NB4 (cell line): ENCODE measurements at regions not wholly inside any gene's neighbourhood (a gene's known extent, or its start where the extent isn't known, plus 50 kb on each side); places are given as distances from the start of the nearest gene placed in this dataset.
"Not testable (repeated sequence)": the region's sequence is repeated elsewhere in the genome, so short reads cannot be mapped to it uniquely, and the experiment has no call there.

ENCODE experiments used
- DNase-seq: peaks from one replicate; pipeline ENCODE4 v3.0.0; 2010; ENCODE audit warnings: low read depth
- H3K4me3 ChIP-seq: one replicate; pipeline ENCODE4 v1.5.1; 2011; ENCODE audit warnings: mild to moderate bottlenecking, low read depth, low read length, moderate library complexity
- MYC ChIP-seq: IDR thresholded peaks from 2 replicates; pipeline ENCODE4 v1.6.1; 2011; ENCODE audit warnings: low read depth, low read length
- POLR2A ChIP-seq: IDR thresholded peaks from 2 replicates; pipeline ENCODE4 v1.6.1; 2011; ENCODE audit warnings: mild to moderate bottlenecking; ENCODE audit not compliant: insufficient read length; ENCODE audit errors: extremely low read depth
- TF ChIP-seq, protein P1 (sequence below): IDR thresholded peaks from one replicate; pipeline ENCODE4 v1.5.1; 2012; ENCODE audit warnings: low read depth, low read length
- TF ChIP-seq, protein P2 (sequence below): IDR thresholded peaks from 2 replicates; pipeline ENCODE4 v1.6.1; 2011; ENCODE audit warnings: low read depth, low read length

DNA sequence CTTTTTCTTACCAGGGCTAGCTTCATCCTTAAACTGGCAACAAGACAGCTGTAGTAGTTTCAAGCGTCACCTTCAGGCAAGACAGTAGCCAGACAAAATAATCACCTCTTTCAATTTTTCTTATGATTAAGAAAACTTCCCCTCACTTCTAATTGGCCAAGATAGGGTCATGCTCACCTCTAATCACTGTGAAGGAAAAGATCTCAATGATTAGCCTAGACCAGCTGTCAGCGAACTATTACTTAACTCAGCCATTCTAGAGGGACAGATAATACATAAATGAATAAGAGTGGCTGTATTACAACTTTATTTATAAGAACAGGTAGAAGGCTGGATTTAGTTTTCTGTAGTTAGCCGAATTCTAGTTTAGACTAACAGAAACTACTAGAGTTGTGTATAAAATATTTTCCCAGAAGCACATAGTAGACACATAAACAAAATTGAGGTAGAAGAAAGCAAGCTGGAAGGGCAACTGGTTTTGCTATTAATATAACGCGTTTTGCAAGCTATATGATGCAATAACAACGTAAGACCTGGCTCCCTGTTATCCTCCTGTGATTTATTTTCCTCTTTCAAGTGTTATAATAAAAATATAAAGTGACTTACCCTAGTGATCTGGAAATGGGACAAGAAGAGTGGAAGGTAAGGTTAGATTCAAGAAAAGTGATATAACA lies 64.3 kb downstream of the ELAPOR2 start:
- H3K4me3 ChIP-seq: no peak overlapping the region
- TF ChIP-seq, protein P1, sequence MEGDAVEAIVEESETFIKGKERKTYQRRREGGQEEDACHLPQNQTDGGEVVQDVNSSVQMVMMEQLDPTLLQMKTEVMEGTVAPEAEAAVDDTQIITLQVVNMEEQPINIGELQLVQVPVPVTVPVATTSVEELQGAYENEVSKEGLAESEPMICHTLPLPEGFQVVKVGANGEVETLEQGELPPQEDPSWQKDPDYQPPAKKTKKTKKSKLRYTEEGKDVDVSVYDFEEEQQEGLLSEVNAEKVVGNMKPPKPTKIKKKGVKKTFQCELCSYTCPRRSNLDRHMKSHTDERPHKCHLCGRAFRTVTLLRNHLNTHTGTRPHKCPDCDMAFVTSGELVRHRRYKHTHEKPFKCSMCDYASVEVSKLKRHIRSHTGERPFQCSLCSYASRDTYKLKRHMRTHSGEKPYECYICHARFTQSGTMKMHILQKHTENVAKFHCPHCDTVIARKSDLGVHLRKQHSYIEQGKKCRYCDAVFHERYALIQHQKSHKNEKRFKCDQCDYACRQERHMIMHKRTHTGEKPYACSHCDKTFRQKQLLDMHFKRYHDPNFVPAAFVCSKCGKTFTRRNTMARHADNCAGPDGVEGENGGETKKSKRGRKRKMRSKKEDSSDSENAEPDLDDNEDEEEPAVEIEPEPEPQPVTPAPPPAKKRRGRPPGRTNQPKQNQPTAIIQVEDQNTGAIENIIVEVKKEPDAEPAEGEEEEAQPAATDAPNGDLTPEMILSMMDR: no peak
- TF ChIP-seq, protein P2, sequence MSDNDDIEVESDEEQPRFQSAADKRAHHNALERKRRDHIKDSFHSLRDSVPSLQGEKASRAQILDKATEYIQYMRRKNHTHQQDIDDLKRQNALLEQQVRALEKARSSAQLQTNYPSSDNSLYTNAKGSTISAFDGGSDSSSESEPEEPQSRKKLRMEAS: no peak
- no peak for TF ChIP-seq POLR2A
- no peak for TF ChIP-seq MYC
- no peak for DNase-seq

DNA sequence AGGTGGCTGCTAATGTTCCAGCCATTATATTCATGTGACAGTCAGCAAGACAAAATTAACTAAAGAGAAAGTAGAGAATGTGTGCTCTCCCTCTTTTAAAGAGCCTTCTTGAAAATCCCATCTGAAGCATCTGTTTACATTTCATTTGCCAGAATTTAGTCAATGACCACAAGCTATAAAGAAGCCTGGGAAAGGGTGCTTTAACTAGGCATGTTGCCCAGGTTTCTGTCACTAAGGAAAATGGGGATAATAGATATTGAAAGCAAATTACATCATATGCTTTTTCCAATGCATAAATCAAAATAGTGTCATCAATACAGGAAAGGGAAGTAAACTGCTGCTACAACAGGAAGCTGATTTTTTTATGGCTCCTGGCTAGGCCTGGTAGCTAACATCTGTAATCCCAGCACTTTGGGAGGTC lies 67.7 kb downstream of the ELAPOR2 start:
- no peak overlapping the region for H3K4me3 ChIP-seq
- DNase-seq: no peak
- TF ChIP-seq, protein P1: no peak
- TF ChIP-seq, protein P2: no peak
- TF ChIP-seq MYC: no peak

DNA sequence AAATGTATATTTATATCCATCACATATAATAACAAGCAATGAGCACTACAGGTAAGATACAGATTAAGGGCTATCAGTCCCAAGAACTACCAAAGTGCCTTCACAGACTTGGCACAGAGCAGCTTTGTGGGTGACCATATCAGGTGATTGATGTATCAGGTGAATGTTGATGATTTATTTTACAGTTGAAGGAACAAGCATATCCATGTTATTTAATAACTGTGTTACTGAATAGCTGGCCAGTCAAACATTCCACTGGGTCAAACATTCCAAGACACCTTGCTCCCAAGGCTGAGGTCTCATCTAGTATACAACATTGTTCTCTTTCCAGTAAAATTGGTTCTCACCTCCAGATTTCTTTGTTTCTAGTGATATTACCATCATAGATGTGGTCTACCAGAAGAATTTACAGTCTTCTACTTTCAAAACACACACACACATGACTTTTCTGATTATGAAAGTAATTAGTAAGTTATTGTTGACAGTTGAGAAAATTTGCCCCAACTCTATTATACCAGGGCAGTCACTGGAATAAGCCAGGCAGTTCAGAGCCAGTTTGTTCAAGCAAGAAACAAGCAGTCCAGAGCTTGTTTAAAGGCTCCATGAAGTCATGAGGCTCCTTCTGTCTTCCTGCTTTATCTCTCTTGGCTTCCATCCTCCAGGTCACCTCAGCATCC lies 68.2 kb downstream of the ELAPOR2 start:
- TF ChIP-seq, protein P1: no peak
- TF ChIP-seq MYC (no peak), POLR2A (no peak)
- TF ChIP-seq, protein P2: no peak
- DNase-seq: no peak
- H3K4me3 ChIP-seq: no peak overlapping the region

DNA sequence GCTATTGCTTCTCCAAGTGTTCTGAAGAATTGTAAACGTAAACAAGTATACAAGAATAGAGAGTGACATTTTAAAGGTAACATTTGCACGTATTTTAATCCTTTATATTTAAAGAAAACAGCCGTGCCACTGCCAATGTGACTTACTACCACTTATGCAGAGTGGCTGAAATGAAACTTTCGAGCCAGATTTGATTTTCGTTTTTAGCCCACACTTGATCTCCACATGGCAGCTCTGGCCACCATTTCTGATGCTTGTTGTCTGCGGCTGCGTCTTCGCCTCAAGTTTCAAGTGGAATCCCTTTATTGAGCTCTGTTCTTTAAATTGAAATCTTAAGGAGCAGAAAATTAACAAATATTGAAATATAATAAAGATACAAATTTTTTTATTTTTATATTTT lies 70.0 kb downstream of the ELAPOR2 start:
- no peak overlapping the region for H3K4me3 ChIP-seq
- no peak for DNase-seq
- TF ChIP-seq, protein P2: no peak
- TF ChIP-seq POLR2A (no peak), MYC (no peak)
- TF ChIP-seq, protein P1: no peak

DNA sequence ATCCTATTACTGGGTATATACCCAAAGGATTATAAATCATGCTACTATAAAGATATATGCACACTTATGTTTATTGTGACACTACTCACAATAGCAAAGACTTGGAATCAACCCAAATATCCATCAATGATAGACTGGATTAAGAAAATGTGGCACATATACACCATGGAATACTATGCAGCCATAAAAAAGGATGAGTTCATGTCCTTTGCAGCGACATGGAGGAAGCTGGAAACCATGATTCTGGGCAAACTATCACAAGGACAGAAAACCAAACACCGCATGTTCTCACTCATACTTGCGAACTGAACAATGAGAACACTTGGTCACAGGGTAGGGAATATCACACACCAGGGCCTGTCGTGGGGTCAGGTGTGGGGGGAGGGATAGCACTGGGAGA lies 71.6 kb downstream of the ELAPOR2 start:
- not testable (repeated sequence) for H3K4me3 ChIP-seq, DNase-seq

DNA sequence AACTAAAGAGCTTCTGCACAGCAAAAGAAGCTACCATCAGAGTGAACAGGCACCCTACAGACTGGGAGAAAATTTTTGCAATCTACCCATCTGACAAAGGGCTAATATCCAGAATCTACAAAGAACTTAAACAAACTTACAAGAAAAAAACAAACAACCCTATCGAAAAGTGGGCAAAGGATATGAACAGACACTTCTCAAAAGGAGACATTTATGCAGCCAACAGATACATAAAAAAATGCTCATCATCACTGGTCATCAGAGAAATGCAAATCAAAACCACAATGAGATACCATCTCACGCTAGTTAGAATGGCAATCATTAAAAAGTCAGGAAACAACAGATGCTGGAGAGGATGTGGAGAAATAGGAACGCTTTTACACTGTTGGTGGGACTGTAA lies 72.1 kb downstream of the ELAPOR2 start:
- H3K4me3 ChIP-seq: not testable (repeated sequence)

DNA sequence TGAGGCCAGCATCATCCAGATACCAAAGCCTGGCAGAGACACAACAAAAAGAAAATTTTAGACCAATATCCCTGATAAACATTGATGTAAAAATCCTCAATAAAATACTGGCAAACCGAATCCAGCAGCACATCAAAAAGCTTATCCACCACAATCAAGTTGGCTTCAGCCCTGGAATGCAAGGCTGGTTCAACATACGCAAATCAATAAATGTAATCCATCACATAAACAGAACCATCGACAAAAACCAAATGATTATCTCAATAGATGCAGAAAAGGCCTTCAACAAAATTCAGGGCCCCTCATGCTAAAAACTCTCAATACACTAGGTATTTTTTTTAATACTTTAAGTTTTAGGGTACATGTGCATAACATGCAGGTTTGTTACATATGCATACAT lies 74.1 kb downstream of the ELAPOR2 start:
- not testable (repeated sequence) for DNase-seq

More for the DNA sequence above, 72.1 kb downstream of the ELAPOR2 start:
- DNase-seq: not testable (repeated sequence)

DNA sequence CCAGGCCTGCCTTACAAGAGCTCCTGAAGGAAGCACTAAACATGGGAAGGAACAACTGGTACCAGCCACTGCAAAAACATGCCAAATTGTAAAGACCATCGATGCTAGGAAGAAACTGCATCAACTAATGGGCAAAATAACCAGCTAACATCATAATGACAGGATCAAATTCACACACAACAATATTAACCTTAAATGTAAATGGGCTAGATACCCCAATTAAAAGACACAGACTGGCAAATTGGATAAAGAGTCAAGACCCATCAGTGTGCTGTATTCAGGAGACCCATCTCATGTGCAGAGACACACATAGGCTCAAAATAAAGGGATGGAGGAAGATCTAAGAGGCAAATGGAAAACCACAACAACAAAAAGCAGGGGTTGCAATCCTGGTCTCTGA lies 75.8 kb downstream of the ELAPOR2 start:
- H3K4me3 ChIP-seq, DNase-seq: not testable (repeated sequence)

More for the DNA sequence above, 74.1 kb downstream of the ELAPOR2 start:
- not testable (repeated sequence) for H3K4me3 ChIP-seq

DNA sequence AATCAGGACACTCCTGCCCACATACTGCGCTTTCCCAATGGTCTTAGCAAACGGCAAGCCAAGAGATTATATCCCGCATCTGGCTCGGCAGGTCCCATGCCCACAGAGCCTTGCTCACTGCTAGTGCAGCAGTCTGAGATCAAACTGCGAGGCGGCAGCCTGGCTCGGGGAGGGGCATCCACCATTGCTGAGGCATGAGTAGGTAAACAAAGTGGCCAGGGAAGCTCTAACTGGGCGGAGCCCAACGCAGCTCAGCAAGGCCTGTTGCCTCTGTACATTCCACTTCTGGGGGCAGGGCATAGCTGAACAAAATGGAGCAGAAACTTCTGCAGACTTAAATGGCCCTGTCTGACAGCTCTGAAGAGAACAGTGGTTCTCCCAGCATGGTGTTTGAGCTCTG lies 77.5 kb downstream of the ELAPOR2 start:
- H3K4me3 ChIP-seq, DNase-seq: not testable (repeated sequence)
